22Rv1 (cell line): ENCODE measurements at regions not wholly inside any gene's neighbourhood (a gene's known extent, or its start where the extent isn't known, plus 50 kb on each side); places are given as distances from the start of the nearest gene placed in this dataset.

Source experiments
- H3K27ac ChIP-seq: fragments of 450-650 bp; 2 replicates; pipeline ENCODE4 v1.5.1; 2017
- ZFX ChIP-seq: fragments of 450-650 bp; IDR thresholded peaks from 2 replicates; pipeline ENCODE4 v1.6.1; 2017; ENCODE audit warnings: antibody characterized with exemption, borderline replicate concordance
- TF ChIP-seq, protein P1 (sequence below): fragments of 450-650 bp; IDR thresholded peaks from 2 replicates; pipeline ENCODE4 v1.5.1; 2017; ENCODE audit warnings: mild to moderate bottlenecking

DNA sequence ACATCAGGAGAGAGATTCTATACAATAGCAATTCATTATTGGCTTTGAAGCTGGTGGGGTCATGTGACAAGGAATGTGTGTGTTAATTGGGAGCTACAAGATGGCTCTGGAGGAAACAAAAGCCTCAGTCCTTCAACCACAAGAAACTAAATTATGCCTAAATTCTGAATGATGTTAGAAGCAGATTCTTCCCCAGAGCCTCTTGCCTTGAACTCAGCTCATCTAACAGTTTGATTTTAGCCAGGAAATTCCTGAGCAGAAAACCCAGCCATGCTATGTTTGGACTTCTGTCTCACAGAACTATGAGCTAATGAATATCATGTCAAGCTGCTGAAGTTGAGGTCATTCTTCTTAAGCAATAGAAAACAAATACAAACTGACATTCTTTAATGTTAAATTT, 274.7 kb downstream of the SLC6A15 start:
- TF ChIP-seq, protein P1, sequence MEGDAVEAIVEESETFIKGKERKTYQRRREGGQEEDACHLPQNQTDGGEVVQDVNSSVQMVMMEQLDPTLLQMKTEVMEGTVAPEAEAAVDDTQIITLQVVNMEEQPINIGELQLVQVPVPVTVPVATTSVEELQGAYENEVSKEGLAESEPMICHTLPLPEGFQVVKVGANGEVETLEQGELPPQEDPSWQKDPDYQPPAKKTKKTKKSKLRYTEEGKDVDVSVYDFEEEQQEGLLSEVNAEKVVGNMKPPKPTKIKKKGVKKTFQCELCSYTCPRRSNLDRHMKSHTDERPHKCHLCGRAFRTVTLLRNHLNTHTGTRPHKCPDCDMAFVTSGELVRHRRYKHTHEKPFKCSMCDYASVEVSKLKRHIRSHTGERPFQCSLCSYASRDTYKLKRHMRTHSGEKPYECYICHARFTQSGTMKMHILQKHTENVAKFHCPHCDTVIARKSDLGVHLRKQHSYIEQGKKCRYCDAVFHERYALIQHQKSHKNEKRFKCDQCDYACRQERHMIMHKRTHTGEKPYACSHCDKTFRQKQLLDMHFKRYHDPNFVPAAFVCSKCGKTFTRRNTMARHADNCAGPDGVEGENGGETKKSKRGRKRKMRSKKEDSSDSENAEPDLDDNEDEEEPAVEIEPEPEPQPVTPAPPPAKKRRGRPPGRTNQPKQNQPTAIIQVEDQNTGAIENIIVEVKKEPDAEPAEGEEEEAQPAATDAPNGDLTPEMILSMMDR: no peak
- TF ChIP-seq ZFX: no peak
- no peak overlapping the region for H3K27ac ChIP-seq

DNA sequence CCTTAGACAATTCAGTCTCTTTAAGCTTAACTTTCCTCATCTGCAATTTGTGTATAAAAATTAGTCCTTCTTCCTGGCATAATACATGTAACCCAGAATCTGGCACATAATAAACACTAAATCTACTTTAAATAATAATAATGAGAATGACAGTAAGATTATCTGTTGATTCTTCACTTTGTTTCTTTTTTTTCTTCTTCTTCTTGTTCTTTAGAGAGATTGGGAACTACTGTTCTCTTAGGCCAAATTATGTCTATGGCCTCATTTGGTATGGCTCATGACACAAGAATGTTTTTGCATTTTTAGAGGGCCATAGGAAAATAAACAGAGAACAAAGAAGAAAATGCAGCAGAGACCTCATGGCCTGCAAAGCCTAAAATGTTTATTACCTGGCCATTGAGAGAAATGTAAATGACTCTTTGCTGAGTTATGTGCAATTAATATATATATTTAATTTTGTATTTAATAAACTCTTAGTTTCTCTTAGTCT, 275.8 kb downstream of the SLC6A15 start:
- no peak for TF ChIP-seq ZFX
- TF ChIP-seq, protein P1: no peak

DNA sequence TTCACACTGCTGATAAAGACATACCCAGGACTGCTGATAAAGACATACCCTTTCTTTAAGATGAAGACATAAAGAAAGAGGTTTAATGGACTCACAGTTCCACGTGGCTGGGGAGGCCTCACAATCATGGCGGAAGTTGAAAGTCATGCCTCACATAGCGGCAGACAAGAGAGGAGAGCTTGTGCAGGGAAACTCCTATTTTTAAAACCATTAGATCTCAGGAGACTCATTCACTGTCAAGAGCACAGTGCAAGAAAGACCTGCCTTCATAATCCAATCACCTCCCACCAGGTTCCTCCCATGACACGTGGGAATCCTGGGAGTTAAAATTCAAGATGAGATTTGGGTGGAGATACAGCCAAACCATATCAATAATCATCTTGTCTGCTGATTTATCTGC, 278.1 kb downstream of the SLC6A15 start:
- no peak overlapping the region for H3K27ac ChIP-seq

More for the DNA sequence above, 275.8 kb downstream of the SLC6A15 start:
- H3K27ac ChIP-seq: no peak overlapping the region

DNA sequence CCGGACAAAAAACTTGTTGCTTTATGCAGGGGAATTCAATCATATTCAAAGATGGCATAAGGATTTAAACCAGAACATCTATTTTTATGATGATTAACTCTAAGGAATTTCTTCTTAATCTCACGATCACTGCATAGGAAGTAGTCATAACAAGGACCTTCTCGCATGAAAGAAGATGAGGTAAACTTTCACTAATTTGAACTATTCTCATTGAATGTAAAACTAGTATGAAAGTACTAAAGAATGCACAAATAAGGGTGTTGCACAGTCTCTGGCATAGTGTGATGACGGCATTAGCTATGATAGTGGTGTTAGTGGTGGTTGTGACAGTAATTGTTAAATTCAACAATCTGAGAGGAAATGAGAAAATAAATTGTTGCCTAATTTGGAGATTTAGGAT, 280.0 kb downstream of the SLC6A15 start:
- H3K27ac ChIP-seq: no peak overlapping the region
- no peak for TF ChIP-seq ZFX
- TF ChIP-seq, protein P1: no peak

More for the DNA sequence above, 278.1 kb downstream of the SLC6A15 start:
- TF ChIP-seq, protein P1: no peak
- TF ChIP-seq ZFX: no peak

DNA sequence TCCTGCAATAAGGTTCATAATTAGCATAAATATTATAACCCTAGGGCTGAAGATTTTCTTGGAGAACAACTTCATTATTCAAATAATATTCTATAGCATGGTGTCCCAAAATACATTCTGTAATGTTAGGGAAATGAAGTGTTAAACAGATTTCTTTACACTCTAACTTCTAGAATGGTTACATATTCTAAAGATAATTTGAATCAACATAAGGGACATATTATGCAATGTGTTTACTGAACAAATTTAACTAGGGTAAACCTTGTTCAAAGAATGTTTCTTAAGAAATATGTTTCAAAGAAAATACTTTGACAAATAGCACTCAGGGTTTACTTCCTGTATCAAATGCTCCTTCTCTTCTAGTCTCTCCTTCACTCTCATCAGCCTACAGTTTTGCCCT, 281.6 kb downstream of the SLC6A15 start:
- no peak overlapping the region for H3K27ac ChIP-seq
- TF ChIP-seq ZFX: no peak
- TF ChIP-seq, protein P1: no peak

DNA sequence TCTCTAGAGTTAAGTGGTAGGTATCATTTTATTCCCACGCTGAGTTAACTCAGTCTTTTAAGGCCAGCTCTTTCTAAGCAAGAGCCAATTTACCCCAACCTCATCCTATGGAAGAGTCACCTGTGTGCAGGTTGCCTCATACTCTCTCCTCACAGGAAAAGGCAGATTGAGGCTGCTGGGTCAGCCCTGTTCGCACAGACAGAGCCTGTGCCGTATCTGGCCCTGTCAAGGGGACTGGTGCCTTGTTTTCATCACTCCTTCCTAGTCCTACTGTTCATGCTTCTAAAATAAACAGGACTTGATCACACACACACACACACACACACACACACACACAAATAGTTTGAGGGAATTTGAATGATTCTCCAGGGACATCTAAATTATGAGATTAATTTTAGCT, 285.0 kb downstream of the SLC6A15 start:
- no peak overlapping the region for H3K27ac ChIP-seq
- TF ChIP-seq ZFX: no peak
- TF ChIP-seq, protein P1: no peak

DNA sequence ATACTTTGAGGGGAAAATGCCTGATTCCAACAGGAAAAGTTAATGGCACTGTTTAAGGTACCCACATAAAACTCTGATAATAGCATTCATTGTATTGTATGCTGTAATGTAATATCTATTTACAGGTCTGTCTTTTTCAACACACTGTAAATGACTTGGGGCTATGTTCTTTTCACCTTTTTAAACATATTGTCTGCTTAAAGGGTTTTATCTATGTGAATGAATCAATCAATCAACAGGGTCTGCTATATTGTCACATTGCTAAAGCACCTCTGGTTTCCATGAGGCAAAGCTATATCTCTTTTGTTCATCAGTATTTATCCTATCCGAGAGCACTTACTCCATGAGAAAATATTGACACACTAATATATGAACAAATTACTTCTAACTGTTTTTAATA, 288.0 kb downstream of the SLC6A15 start:
- TF ChIP-seq ZFX: no peak
- TF ChIP-seq, protein P1: no peak
- no peak overlapping the region for H3K27ac ChIP-seq
